ENCODE measurements at regions not wholly inside any gene's neighbourhood (a gene's known extent, or its start where the extent isn't known, plus 50 kb on each side); places are given as distances from the start of the nearest gene placed in this dataset.
"Not testable (repeated sequence)": the region's sequence is repeated elsewhere in the genome, so short reads cannot be mapped to it uniquely, and the experiment has no call there.

- DNase-seq (ENCODE audit: low read depth); H3K4me3 ChIP-seq (ENCODE audit: low read length): not testable (repeated sequence)
These were observed 2240.6 kb downstream of the EPHA3 start for GRCh38 chr3:91348064-91348463.

GRCh38 chr3:91349072-91349471 is 2241.7 kb downstream of the EPHA3 start:
- H3K4me3 ChIP-seq (ENCODE audit: low read length); DNase-seq (ENCODE audit: low read depth): not testable (repeated sequence)

DNA sequence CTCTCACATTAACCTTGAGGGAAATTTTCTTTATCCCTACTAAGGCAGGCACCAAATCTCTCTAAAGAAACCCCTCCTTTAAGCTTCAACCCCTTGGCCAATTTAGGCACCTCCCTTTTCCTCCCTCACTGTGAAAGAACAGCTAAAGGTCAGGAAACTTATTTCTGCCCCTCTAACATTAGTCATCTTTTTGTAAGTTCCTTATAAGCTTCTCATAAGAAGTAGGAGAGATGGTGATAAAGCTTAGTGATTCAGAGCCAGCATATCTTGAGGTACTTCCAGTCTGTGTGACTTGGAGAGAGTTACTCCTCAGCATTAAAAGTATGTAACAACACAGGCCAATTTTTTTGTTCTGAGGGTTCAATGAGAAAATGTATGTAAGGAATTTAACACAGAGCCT is 2244.7 kb downstream of the EPHA3 start:
- DNase-seq (ENCODE audit: low read depth); H3K4me3 ChIP-seq (ENCODE audit: low read length): not testable (repeated sequence)

- H3K4me3 ChIP-seq (ENCODE audit: low read length); DNase-seq (ENCODE audit: low read depth): not testable (repeated sequence)
These were observed 2251.9 kb downstream of the EPHA3 start for GRCh38 chr3:91359278-91359677.

GRCh38 chr3:91383100-91383894 is 2275.9 kb downstream of the EPHA3 start:
- not testable (repeated sequence) for DNase-seq (ENCODE audit: low read depth); H3K4me3 ChIP-seq (ENCODE audit: low read length)

DNA sequence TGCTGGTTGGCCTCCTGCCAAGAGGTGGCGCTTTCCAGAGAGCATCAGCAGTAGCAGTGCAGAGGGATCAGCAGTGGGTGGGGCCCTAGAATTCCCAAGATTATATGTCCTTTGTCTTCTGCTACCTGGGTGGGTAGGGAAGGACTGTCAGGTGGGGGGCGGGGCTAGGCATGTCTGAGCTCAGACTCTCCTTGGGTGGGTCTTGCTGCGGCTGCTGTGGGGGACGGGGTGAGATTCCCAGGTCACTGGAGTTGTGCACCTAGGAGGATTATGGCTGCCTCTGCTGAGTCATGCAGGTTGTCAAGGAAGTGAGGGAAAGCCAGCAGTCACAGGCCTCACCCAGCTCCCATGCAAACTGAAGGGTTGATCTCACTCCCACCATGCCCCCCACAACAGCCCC is 2296.5 kb downstream of the EPHA3 start:
- not testable (repeated sequence) for H3K4me3 ChIP-seq (ENCODE audit: low read length); DNase-seq (ENCODE audit: low read depth)

DNA sequence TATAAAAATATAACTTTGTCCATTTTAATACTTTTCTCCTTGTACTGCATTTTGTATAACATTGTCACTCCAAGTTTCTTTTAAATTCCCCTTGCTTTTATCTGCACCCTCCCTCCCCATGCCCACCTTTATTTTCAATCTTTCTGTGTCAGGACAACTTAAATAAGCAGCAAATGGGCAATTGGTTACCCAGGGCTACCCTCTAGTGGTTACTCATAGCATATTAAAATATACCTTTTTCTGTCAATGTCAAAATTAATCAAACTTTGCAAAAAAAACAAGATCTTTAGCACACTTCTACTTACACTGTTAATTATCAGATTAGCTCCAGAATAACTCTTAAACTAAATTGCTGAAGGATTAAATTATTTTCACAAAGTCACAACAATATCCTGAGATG is 2334.6 kb downstream of the EPHA3 start:
- DNase-seq (ENCODE audit: low read depth) = not testable (repeated sequence)

GRCh38 chr3:91442483-91442882 is 2335.1 kb downstream of the EPHA3 start:
- not testable (repeated sequence) for H3K4me3 ChIP-seq (ENCODE audit: low read length); DNase-seq (ENCODE audit: low read depth)

More for the DNA sequence above, 2334.6 kb downstream of the EPHA3 start:
- H3K4me3 ChIP-seq (ENCODE audit: low read length) = not testable (repeated sequence)

GRCh38 chr3:91448379-91448778 is 2341.0 kb downstream of the EPHA3 start:
- H3K4me3 ChIP-seq (ENCODE audit: low read length); DNase-seq (ENCODE audit: low read depth): not testable (repeated sequence)

DNA sequence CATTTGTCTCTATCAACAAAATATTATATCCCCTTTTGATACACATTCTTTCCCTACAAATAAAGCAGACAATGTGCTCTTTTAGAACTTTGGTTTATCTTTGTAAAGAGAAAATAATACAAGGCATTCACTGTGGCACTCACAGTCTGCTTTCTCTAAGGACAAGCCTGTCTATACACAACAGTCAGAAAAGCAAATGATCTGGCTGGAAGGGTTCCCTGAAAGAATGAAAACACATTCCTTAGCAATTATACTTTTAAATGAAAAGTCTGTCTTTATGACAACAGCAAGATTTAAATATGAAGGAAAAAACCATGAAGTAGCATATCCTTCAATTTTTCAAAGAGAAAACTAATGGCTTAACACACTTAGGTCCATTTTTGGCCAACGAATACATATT is 2359.1 kb downstream of the EPHA3 start:
- not testable (repeated sequence) for DNase-seq (ENCODE audit: low read depth); H3K4me3 ChIP-seq (ENCODE audit: low read length)

GRCh38 chr3:91469251-91469650 is 2361.8 kb downstream of the EPHA3 start:
- not testable (repeated sequence) for H3K4me3 ChIP-seq (ENCODE audit: low read length); DNase-seq (ENCODE audit: low read depth)

DNA sequence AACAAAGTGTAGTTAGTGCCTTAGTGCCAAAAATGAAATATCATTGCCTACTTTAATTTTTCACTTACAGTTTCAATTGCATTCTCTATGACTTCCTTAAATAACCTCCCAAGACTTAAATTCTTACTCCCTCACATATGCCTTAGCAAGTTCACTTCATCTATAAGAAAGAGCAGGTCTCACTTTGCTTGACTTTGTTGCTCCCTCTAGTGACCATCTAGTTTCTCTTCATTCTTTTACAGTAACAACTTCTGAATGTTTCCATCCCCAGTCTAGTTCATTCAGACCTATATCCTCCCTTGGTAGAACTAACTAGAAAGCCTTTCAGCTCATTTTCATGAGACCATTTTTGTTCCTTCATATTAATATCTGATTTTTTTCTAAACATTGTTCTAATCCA is 2377.6 kb downstream of the EPHA3 start:
- H3K4me3 ChIP-seq (ENCODE audit: low read length) = not testable (repeated sequence)
- peak; percentile 4 for DNase-seq (ENCODE audit: low read depth)

DNA sequence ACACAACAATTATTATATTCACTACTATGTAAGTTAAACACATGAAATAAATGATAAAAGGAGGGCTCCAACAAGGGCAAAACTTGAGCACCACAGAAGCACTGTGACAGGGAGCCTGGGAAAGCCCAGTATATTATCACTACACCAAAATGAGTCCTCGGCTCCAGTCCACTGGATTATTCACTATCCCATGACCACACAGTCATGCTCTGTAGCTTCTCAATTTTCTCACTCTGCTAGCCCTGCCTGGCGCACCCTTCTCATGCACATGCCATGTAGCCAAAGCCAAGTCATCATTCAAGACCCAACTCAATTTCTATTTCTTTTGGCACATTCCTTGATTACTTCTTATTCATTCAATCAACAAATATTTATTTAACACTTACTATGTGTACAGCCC is 2378.5 kb downstream of the EPHA3 start:
- H3K4me3 ChIP-seq (ENCODE audit: low read length); DNase-seq (ENCODE audit: low read depth): not testable (repeated sequence)

DNA sequence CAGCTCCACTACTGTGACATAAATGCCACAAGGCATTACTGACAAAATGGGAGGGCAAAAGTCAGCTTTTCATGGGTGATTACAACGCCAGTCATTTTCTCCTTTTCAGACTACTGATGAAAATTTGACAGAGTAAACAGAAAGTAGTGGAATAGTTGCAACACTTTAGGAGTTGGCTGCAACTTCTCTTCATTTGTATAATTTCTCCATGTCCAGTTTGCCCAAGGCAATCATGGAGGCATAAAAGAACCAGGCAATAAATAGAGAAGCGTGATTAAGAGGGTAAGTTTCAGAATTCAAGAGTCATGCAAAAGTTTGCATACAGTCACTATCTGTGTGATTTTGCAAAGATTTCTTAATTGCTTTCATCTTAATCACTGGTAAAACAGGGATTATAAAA is 2390.3 kb downstream of the EPHA3 start:
- not testable (repeated sequence) for H3K4me3 ChIP-seq (ENCODE audit: low read length); DNase-seq (ENCODE audit: low read depth)

DNA sequence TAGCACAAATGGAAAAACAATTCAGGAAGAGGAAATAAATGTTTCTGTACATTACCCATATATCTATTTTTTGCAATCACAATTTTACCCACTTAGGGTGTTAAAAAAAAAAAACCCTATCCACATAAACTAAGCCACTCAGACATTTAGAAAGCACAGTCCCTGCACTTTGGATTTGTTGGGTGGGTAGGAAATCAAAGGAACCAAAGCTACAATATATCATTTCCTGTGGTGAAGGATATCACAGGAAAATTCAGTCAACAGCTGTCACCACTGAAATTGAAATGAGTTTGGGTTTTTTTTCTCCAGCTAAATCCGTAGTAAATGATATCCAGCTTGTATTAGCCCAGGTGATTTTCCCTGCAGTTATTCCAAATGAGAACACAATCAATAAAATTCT is 2392.4 kb downstream of the EPHA3 start:
- not testable (repeated sequence) for H3K4me3 ChIP-seq (ENCODE audit: low read length); DNase-seq (ENCODE audit: low read depth)

GRCh38 chr3:91504874-91505273 is 2397.5 kb downstream of the EPHA3 start:
- not testable (repeated sequence) for H3K4me3 ChIP-seq (ENCODE audit: low read length)

More at GRCh38 chr3:91504874-91505273, 2397.5 kb downstream of the EPHA3 start:
- not testable (repeated sequence) for DNase-seq (ENCODE audit: low read depth)

Data from epithelial cell of esophagus (primary cell).